Hematopoietic multipotent progenitor cell (in vitro differentiated cells): ENCODE measurements at regions not wholly inside any gene's neighbourhood (a gene's known extent, or its start where the extent isn't known, plus 50 kb on each side); places are given as distances from the start of the nearest gene placed in this dataset.
"Not testable (repeated sequence)": the region's sequence is repeated elsewhere in the genome, so short reads cannot be mapped to it uniquely, and the experiment has no call there.

Experiments used
- DNase-seq, 3 donors: peaks; one replicate each; pipeline ENCODE4 v3.0.0-alpha.2; 2011 to 2015; ENCODE audit warnings: low read depth in 2 of 3, low spot score in 2 of 3

DNA sequence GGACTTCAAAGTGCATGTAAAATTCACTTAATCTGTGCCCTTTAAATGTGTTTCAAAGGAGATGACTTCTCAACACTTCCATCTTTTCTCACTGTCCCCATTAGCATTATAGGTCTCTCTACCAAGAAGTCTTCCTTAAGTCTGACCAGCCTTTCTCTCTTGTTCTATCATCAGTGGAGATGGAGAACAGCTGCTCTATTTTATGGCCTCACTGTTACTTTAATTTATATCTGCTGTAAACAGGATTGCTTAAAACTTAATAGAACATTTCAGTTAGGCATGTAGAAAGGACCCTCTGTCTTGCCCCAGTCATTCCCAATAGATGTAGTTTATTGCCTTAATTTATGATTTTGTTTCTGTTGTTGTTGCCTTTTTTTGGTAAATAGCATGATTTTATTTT is 86.0 kb upstream of the CDC42EP3 start:
- not testable (repeated sequence) for DNase-seq

DNA sequence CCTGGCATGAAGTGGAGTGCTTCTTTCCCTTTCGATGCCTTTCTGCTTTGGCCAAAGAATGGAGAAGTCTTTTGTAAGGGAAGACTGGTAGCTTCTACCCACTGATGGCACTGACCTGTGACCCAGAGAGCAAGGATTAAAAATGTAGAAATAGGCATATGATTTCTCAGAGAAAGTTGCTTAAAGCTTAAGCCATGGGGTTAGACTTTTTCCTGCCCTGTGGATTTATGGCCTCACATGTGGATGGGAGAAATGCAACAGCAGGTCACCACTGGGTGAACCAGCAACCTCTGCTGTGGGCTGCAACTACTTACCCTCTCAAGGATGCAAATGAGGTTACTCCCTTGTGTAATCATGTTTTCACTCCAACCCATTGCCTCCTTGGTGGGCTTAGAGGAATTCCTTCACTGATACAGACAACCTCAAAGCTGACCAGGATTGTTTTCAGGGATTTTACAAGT is 86.7 kb upstream of the CDC42EP3 start:
- DNase-seq, result not testable (repeated sequence)

DNA sequence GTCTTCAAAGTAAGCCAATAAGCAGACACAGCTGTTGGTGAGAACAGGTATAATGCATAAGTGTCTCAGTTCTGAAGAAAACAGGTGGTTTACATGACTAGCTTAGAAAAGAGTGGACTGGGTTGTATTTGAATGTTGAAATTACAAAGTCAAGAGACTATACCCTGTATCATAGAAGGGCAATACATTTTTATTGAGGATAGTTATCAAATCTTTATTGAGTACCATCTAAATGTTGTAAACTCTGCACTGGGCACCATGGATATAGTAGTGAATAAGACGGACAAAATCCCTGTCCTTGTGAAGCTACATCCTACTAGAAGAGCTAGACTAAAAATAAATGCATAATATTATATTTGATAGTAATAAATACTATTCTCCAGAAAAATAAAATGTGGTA is 88.5 kb upstream of the CDC42EP3 start:
- not testable (repeated sequence) for DNase-seq

DNA sequence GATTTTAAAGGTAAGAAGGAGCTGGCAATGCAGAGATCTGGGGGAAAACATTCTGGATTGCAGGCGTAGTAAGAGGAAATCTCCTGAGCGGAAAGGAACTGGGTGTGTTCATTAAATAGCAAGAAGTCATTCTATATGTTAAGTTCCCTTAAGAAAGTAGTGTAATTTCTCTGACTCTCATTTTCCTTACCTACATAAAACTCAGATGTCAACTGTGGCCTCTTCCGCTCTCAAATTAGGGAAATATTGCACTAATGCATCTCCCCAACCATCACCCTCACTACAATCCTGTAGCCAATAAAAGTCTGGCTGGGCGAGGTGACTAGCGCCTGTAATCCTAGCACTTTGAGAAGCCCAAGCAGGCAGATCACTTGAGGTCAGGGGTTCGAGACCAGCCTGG is 89.0 kb upstream of the CDC42EP3 start:
- DNase-seq, result no peak

DNA sequence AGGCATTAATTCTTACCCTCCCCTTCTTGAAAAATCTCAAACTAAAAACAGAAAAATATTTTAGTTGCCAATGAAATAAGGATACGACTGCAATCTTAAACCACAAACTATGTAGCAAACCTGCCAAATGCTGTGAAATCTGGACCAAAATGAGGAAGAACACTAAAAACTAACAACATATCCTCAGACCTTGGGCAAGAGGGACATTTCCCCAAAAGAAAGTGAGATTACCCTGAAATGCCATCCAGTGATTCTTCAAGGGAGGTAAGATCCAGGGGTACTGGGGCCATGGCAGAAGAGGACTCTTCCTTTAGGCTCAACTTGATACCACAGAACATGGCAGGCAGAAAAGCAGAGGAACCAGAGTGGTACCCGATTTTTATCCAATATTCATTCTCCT is 90.8 kb upstream of the CDC42EP3 start:
- peak in 2 of 3 donors; percentile 3 to 60 for DNase-seq

DNA sequence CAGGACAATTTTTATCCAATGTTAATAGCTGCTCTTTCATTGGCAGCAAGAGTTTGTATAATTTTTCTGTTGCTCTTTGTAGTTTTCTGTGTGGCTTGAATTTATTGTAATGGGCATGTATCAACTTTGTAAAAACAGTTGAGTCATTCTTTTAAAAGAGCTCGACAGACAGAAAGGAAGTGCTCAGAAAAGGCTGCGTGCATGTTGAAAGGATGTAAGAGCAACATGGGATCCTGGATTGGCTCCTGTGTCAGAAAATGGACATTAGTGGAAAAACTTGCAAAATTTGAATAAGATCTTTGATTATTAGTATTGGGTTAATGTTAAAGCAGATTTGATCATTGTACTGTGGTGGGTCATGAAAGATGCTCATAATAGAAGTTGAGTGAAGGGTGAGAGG is 93.3 kb upstream of the CDC42EP3 start:
- DNase-seq, result no peak

DNA sequence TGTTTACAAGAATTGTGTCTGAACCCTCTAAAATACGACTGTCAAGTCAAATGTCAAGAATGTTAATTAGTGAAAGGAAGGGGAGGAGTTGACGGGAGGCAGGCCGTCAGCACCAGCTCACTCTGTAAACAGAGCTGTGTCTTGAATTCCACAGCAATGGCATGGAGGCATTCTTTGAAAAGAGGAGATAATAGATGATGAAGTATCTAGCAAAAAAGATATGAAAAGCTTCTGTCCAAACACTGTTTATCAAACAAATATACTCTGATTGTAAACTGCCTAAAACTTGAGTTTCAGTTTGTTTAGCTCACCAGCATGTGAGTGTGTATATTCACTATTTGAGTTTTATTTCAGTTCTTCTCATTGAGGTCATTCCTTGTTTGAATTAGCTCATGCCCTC is 94.7 kb upstream of the CDC42EP3 start:
- DNase-seq, result no peak

DNA sequence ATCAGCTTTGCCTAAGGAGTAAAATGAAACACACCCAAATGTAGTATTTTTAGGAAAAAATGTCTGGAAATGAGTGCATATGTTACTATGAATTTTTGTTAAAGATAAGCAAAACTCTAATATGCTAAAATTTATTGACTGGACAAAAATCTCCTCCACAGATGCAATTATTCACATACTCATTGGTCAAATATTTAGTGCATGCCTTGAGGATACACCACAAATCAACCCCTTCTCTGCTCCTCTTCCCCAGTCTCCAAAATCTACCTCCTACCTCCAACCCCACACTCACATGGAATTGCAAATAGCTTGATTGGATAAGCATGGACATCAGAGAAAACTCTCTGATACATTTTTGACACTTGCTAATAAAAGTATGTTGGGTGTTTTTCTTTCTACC is 95.6 kb upstream of the CDC42EP3 start:
- no peak for DNase-seq

DNA sequence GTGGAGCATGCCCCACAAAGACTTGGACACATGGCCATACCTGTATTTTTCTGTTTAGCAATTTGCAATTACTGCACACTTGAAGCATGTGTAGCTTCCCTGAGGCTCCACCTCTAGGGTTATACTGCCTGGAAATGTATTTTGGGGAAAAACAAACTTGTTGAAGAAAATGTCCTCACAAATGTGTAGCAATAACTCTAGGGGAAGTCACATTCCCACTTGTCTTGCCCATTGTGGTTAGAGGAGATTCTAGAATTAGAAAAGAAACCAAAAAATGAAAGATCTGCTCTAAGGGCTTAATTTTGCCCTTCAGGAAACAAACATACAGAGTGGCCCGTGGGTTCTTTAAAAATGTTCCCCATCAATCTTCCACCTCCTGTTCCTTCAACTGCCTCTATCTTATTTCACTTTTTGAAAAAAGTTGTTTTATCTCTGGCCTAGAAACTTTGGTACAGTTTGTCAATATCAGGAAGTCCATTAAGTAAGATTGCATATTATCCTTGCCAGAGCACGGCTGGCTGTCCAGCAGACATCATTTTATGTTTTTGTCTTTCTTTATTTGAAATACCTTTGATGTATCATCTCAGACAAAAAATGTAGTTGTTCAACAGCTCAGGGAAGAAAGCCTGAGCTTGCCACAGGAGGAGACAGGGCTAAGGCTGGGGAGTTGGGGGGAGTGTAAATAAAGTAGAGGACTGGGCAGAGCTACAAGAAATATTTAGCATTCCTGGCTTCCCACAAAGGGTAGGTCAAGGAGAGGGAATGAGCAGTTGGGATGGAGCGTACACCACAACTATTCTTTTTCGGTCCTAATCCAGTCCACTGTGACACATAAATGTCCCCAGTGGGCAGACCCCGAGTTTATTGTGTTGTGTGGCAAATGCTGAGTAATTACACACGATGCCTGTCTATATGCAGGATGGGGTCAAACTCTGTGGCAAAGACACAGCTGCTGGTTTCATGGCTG is 96.8 kb upstream of the CDC42EP3 start:
- DNase-seq, result peak in 1 of 3 donors; percentile 3

DNA sequence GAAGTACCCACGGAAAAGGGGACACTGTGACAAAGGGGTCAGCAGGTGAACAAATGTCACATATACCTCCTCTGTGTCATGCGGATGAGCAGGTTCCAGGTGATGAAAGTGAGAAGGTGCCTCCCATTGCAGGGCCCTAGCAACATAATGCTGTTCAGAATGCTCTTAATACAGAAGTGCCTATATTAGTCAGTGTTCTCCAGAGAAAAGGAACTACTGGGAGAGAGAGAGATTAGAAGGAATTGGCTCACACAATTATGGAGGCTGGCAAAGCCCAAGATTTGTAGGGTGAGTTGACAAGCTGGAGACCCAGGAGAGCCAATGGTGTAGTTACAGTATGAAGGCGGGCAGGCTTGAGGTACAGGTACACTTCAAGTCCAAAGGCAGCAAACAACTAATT is 98.1 kb upstream of the CDC42EP3 start:
- DNase-seq, result no peak

DNA sequence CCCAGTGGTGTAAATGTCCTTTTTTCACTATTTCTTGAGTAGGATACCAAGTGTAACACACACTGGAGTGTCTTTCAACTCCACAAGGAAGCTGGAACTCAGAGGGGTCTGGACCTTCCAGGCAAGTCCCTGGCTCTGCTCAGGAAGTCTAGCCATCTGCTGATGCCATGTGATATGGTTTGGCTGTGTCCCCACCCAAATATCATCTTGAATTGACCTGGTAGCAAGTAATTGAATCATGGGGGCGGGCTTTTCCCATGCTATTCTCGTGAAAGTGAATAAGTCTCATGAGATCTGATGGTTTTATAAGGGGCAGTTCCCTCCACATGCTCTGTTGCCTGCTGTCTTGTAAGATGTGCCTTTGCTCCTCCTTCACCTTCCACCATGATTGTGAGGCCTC is 99.4 kb upstream of the CDC42EP3 start:
- DNase-seq, result no peak

DNA sequence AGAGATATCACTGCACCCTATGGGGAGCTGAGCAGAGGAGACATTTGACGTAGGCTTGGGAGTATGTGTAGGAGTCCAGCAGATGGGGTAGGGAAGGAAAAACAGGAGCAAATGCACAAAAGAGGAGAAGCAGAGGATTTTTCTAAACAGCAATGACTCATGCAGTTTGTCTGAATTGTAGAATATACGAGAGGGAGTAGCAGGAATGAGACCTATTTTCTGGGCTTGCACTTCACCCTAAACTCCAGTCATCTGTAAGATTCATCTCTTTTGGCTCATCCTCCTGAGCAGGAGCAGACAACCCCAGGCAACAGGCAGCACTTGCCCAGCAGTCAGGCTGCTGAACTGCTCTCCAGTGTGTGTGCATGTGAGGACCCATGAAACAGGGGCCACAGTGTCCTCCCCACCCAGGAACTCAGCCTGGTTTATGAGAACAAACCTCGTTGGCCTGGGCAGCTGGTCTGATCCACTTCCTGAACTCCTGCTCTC is 100.2 kb upstream of the CDC42EP3 start:
- no peak for DNase-seq

DNA sequence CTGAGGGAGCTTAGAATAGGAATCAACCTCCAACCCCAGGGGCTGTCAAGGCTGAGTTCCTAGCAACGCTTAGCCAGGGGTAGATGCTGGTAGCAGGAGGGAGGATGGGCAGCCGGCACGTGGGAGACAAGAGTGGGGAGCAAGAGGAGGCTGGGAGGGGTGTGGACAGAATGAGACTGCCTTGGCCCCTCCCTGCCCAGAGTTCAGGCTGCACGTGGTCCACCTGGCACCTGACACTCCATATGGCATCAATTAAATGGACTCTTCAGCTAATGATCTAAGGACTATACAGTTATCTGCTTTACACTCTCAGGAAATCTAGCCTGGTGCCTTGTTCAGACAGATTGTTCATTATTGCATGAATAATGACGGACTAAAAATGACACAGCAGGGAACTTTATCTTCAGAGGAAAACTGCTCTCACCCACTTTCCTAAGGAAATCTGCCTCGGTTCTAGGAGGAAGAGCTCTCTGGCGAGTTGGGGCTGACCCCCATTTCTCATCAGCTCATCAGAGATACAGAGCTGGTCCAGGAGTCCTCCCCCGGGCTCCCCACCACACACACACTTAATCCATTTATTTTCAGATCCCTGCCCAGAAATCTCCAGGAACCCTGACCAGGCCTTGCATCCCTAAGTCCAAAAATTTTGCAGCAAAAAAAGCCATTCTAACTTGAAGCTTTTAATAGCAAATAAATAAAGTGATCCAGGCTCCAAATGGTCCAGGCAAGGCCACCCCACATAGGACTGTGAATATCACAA is 102.1 kb upstream of the CDC42EP3 start:
- DNase-seq, result no peak

DNA sequence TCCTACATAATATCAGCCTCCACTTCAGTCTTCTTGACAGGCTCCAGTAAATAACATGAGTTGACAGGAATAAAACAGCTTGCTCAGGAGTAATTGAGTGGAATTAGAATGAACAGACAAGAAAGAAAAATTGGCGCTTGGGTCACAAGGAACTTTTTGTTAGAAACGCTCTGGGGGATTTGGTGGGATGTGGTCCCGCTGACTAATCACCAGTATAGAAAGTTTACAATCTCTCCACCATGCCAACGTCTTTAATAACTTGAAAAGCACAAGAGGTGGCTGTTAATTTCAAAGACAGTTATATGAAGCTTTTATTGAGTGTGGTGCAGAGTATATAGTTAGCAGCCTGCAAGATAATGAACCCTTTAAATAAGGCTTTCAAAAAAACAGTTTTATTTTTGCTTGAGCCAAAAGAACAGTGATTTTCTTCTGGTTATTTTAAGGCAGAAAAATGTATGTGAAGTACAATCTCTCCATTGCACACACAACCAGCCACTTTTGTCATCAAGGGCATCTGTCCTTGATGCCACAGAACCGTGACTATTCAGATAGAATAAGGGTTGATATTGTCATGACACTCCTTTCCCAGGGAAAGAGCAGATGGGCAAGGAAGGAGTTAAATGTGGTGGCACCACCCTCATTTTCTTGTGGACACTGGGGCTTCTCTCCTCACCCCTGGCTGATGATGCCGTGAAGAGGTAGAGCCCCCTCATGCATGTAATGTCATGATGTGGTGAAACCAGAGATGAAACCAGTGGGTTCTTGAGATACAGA is 102.9 kb upstream of the CDC42EP3 start:
- not testable (repeated sequence) for DNase-seq

DNA sequence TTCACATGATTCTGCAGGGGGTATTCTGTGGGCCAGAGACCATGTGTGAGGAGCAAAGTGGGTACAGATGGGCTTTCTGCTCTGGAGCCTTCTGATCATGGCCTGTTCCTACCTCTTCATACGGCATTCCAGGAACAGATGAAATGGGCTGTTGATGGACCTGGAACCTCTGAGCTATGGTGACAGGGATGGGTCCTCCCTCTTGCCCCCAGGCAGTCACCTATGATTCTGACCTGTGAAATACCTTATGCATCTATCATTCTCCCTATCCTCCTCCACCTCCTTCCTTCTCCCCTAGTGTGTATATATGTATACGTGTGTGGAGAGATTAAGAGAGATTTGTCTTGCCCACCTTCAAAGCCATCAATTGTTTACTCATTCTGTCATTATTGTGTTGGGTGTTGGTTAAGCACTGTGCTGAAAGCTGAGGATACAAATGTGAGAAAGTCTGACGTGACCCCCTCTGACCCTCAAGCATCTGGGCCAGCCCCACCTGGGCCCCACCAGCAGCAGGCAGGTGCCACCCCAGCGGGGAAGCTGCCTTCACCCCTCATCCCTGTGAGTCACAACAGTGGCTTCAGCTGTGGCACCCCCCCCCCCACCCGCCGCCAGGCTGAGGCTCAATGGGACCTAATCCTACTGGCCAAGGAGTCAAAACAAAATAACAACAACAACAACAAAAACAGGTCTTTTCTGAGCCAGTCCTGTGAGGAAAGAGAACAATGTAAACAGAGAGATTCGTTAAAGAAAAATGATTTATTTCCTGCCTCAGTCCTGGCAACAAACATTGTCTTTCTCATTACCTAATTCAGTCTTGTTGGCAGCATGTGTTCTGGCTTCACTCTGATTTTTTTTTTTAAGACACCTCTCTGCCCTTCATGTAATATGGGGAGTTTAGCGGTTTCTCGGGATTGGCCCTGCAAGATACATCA is 103.8 kb upstream of the CDC42EP3 start:
- DNase-seq, result no peak

DNA sequence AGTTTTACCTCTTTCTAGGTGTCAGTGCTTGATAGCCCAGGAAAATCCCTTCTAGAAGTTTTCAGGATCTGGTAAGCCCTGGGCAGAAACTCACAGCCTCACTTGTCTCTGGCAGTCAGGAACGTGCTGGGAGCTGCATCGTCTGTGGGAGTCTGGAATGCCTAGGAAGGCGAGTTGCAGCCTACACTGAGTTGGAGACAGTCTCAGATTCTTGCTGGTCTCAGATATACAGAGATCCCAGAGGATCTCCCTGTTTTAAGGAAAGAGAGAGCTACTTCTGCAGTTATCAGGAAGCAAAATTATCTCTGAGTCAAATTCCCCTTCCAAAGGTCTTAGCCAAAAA is 104.4 kb upstream of the CDC42EP3 start:
- DNase-seq, result no peak

DNA sequence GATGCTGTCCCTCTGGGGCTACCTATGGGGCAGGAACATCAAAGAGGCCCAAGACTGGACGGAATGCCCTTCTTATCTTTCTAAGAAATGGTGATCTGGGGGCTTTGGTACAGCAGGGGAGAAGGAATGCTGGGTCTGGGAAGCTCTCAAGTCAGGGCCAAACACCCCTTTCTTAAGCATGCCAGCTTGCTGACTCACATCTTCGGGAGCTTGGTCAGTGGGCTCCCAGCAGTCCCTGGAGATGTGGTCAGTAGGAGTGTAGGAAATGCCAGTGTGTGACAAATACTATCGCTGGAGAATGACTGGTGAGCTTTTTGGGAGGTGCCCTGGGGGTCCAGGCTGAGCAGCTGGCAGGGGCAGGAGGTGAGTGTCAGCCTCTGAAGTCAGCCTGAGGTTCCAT is 105.0 kb upstream of the CDC42EP3 start:
- no peak for DNase-seq

DNA sequence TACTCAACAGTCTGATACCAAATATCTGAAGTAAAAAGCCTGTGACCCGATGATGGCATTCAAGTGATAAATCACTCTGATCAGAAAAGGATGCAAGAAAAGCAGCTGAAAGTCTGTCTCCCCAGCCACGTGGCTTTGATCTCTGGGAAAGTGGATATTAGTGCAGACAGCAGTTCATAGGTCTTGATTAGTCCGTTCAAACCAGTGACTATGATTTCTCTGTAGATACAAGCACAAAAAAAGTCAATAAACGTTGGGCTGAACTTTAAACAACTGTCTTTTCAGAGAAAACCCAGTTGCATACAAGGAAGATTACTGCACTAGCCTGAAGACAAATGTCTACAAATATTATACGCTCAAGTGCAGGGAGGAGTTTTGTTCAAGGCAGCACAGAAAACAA is 107.7 kb upstream of the CDC42EP3 start:
- DNase-seq, result no peak

DNA sequence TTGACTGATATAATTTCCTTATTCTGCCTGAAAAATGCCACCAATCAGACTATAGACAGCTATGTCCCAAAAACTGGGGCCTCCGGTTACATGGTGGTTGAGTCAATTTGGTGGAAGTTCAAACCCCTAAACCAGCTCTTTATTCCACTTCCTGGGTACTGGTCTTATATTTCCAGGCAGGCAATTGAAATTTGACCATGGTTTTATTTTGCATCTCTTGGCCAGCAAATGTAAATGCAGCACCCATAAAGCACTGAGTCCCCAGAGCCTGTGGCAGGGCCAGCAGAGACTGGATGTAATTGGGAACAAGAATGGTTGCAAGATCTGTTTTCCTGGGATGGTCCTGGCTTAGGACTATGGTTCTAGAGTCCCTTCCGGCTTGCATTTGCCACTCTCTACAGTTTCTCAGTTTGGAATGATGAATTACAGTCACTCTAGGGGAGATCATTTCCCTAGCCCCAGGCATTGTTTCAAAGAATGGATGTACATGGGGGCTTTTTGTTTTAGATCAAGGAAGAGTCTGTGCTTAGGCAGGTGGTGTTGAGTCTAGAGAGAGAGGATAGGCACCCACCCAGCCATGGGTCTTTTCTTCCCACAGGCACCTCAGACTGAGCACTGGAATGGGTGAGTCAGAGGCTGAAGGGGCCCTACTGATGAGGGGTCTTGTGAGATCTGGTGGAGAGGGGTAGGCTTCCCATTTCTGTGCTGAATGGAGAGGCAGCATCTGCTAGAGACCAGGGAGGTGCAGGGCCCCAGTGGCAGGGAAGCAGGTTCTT is 108.4 kb upstream of the CDC42EP3 start:
- no peak for DNase-seq
